ENCODE measurements at regions not wholly inside any gene's neighbourhood (a gene's known extent, or its start where the extent isn't known, plus 50 kb on each side); places are given as distances from the start of the nearest gene placed in this dataset.

GRCh38 chr13:99085139-99085807 lies 107.4 kb upstream of the DOCK9 start:
- no peak overlapping the region for H4K91ac ChIP-seq (ENCODE audit: low read depth, low read length, poor library complexity)
- WGBS, 2 donors (ENCODE audit: extremely low coverage in 2 of 2, insufficient read length in 2 of 2, insufficient replicate concordance in 1 of 2): no CpG with 5 or more reads among the region's 27 CpGs
- peaks cover 0 to 9% of the 10 kb centered on the region in 2 donors for H3K4me1 ChIP-seq (ENCODE audit: control insufficient read depth in 2 of 2, insufficient read depth in 1 of 2, low read depth in 1 of 2, low read length in 2 of 2)
- peaks cover 9 to 79% (median 36%) of the 10 kb centered on the region in 3 experiments for H3K27me3 ChIP-seq (ENCODE audit: control insufficient read depth in 3 of 3, insufficient read depth in 3 of 3, low read depth in 1 of 3, low read length in 3 of 3)
- no peak overlapping the region for H2BK5ac ChIP-seq (ENCODE audit: low read length)
- no peak overlapping the region for H3K4ac ChIP-seq (ENCODE audit: low read length)
- H2BK12ac ChIP-seq (ENCODE audit: low read length): no peak overlapping the region
- no peak overlapping the region for H3K9ac ChIP-seq (ENCODE audit: low read depth, low read length, poor library complexity)
- H2BK15ac ChIP-seq (ENCODE audit: low read length): no peak overlapping the region
- DNase-seq (ENCODE audit: low spot score): no peak
- H3K18ac ChIP-seq (ENCODE audit: low read length): no peak overlapping the region
- peak overlapping the region; percentile 8 for H3K23ac ChIP-seq (ENCODE audit: low read depth, low read length, poor library complexity)
- no peak overlapping the region for H3K4me3 ChIP-seq (ENCODE audit: low read length in 2 of 2)
- no peak overlapping the region for H3K14ac ChIP-seq (ENCODE audit: low read length)
- no peaks in the 10 kb centered on the region for H3K9me3 ChIP-seq (replicated peaks in 1 of 2; ENCODE audit: control insufficient read depth in 2 of 2, insufficient read depth in 1 of 2, low read depth in 1 of 2, low read length in 2 of 2)
- no peak overlapping the region for H4K8ac ChIP-seq (ENCODE audit: low read depth, low read length)
- H2AFZ ChIP-seq (ENCODE audit: low read length): peak overlapping the region; percentile 55
- H3K27ac ChIP-seq (replicated peaks; ENCODE audit: low read length): no peak overlapping the region
- peak overlapping the region; percentile 98 for H3K4me2 ChIP-seq (ENCODE audit: insufficient read depth, low read length, poor library complexity, severe bottlenecking)
- no peaks in the 10 kb centered on the region for H3K79me1 ChIP-seq (ENCODE audit: low read depth, low read length)
- no peak overlapping the region for H2AK5ac ChIP-seq (ENCODE audit: low read depth, low read length)
- H3K36me3 ChIP-seq (replicated peaks in 1 of 2; ENCODE audit: control insufficient read depth in 2 of 2, insufficient read depth in 2 of 2, low read length in 2 of 2): no peaks in the 10 kb centered on the region
- no peak overlapping the region for H2BK120ac ChIP-seq (ENCODE audit: low read depth, low read length)

DNA sequence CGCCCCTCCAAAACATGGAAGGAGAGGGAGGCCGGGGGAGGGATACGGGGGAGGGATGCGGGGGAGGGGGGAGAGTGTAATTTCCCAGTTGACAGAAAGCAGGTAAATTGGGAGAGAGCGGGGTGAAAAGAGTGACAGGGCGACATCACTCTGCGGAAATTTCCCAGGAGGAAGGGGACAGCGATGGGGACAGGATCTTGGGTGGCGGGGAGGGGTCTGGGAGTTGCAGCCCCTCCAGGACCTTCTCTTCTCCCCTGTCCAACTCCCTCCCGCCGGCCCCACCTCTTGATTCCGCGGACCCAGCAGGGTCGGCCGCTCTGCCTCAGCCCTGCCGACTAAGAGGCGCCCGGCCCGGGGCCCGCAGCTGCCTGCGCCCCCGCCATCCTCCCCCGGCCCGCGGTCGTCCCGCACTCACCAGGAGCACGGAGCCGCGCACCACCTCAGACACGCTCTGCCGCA lies 108.0 kb upstream of the DOCK9 start:
- Histone ChIP-seq H2BK12ac (ENCODE audit: low read length) (no peak overlapping the region), H4K91ac (ENCODE audit: low read depth, low read length, poor library complexity) (no peak overlapping the region), H3K9ac (ENCODE audit: low read depth, low read length, poor library complexity) (peak overlapping the region; percentile 63), H3K36me3 (replicated peaks in 1 of 2; ENCODE audit: control insufficient read depth in 2 of 2, insufficient read depth in 2 of 2, low read length in 2 of 2) (no peaks in the 10 kb centered on the region), H3K14ac (ENCODE audit: low read length) (no peak overlapping the region), H2BK5ac (ENCODE audit: low read length) (no peak overlapping the region), H2AFZ (ENCODE audit: low read length) (peak overlapping the region; percentile 92), H2AK5ac (ENCODE audit: low read depth, low read length) (no peak overlapping the region), H4K8ac (ENCODE audit: low read depth, low read length) (peak overlapping the region; percentile 6), H2BK15ac (ENCODE audit: low read length) (no peak overlapping the region), H3K4ac (ENCODE audit: low read length) (no peak overlapping the region), H3K9me3 (replicated peaks in 1 of 2; ENCODE audit: control insufficient read depth in 2 of 2, insufficient read depth in 1 of 2, low read depth in 1 of 2, low read length in 2 of 2) (no peaks in the 10 kb centered on the region), H3K4me2 (ENCODE audit: insufficient read depth, low read length, poor library complexity, severe bottlenecking) (peak overlapping the region; percentile 98), H3K4me1 (ENCODE audit: control insufficient read depth in 2 of 2, insufficient read depth in 1 of 2, low read depth in 1 of 2, low read length in 2 of 2) (peaks cover 0 to 9% of the 10 kb centered on the region in 2 donors), H3K18ac (ENCODE audit: low read length) (peak overlapping the region; percentile 86), H3K4me3 (ENCODE audit: low read length in 2 of 2) (peak overlapping the region; percentile 35 to 83), H3K79me1 (ENCODE audit: low read depth, low read length) (no peaks in the 10 kb centered on the region), H2BK120ac (ENCODE audit: low read depth, low read length) (no peak overlapping the region), H3K27me3 (ENCODE audit: control insufficient read depth in 3 of 3, insufficient read depth in 3 of 3, low read depth in 1 of 3, low read length in 3 of 3) (peaks cover 9 to 76% (median 36%) of the 10 kb centered on the region in 3 experiments), H3K23ac (ENCODE audit: low read depth, low read length, poor library complexity) (no peak overlapping the region), H3K27ac (replicated peaks; ENCODE audit: low read length) (no peak overlapping the region)
- DNase-seq (ENCODE audit: low spot score): no peak
- WGBS, 2 donors (ENCODE audit: extremely low coverage in 2 of 2, insufficient read length in 2 of 2, insufficient replicate concordance in 1 of 2): no CpG with 5 or more reads among the region's 32 CpGs

DNA sequence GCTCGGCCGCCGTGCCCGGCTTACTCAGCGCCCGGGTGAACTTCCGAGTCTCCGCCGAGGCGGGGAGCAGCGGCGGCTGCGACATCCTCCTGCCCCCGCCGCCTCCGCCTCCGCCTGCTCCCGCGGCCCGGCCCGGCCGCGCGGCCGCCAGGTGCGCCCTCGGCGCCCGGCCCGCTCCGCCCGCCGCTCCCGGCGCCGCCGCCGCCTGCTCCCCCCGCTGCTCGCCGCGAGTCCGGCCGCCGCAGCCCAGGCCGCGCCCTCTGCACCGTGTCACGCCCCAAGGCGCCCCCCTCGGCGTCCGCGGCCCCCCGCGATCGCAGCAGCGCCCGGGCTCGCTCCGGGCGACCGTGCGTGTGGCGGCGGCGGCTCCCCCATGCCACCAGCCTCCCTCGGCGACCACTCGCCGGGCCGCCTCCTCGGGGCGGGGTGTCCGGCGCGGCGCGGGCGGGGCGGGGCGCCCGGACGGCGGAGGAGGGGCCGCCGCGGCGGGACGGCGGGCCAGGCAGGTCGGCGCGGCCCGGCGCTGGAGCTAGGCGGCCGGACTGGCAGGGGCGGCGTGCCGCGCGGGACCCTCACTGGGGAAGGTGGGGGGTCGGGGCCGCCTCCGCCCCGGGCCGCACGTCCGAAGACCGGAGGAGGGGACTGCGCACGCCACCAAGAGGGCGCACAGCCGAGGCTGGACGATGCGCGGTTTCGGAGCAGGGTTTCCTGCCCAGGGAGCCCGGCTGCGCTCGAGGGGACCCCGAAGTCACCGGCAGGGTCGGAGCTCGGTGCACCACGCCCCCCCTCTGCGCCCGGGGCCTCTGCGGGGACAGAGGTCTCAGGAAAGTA lies 108.6 kb upstream of the DOCK9 start:
- Histone ChIP-seq H3K4ac (ENCODE audit: low read length) (no peak overlapping the region), H2BK12ac (ENCODE audit: low read length) (peak overlapping the region; percentile 61), H3K27me3 (ENCODE audit: control insufficient read depth in 3 of 3, insufficient read depth in 3 of 3, low read depth in 1 of 3, low read length in 3 of 3) (peaks cover 9 to 69% (median 36%) of the 10 kb centered on the region in 3 experiments), H3K27ac (replicated peaks; ENCODE audit: low read length) (no peak overlapping the region), H4K91ac (ENCODE audit: low read depth, low read length, poor library complexity) (no peak overlapping the region), H3K4me3 (ENCODE audit: low read length in 2 of 2) (peak overlapping the region; percentile 56 to 83), H3K9ac (ENCODE audit: low read depth, low read length, poor library complexity) (peak overlapping the region; percentile 80), H2AFZ (ENCODE audit: low read length) (peak overlapping the region; percentile 92), H3K79me1 (ENCODE audit: low read depth, low read length) (no peaks in the 10 kb centered on the region), H3K23ac (ENCODE audit: low read depth, low read length, poor library complexity) (no peak overlapping the region), H3K9me3 (replicated peaks in 1 of 2; ENCODE audit: control insufficient read depth in 2 of 2, insufficient read depth in 1 of 2, low read depth in 1 of 2, low read length in 2 of 2) (no peaks in the 10 kb centered on the region), H2BK120ac (ENCODE audit: low read depth, low read length) (peak overlapping the region; percentile 40), H2AK5ac (ENCODE audit: low read depth, low read length) (peak overlapping the region; percentile 84), H4K8ac (ENCODE audit: low read depth, low read length) (peak overlapping the region; percentile 6), H3K14ac (ENCODE audit: low read length) (peak overlapping the region; percentile 67), H3K18ac (ENCODE audit: low read length) (peak overlapping the region; percentile 94), H3K36me3 (replicated peaks in 1 of 2; ENCODE audit: control insufficient read depth in 2 of 2, insufficient read depth in 2 of 2, low read length in 2 of 2) (no peaks in the 10 kb centered on the region), H2BK15ac (ENCODE audit: low read length) (peak overlapping the region; percentile 40), H3K4me1 (ENCODE audit: control insufficient read depth in 2 of 2, insufficient read depth in 1 of 2, low read depth in 1 of 2, low read length in 2 of 2) (peaks cover 0 to 9% of the 10 kb centered on the region in 2 donors), H3K4me2 (ENCODE audit: insufficient read depth, low read length, poor library complexity, severe bottlenecking) (peak overlapping the region; percentile 98), H2BK5ac (ENCODE audit: low read length) (no peak overlapping the region)
- peak; percentile 51 for DNase-seq (ENCODE audit: low spot score)
- no CpG with 5 or more reads among the region's 130 CpGs for WGBS, 2 donors (ENCODE audit: extremely low coverage in 2 of 2, insufficient read length in 2 of 2, insufficient replicate concordance in 1 of 2)

Measured in neuronal stem cell (in vitro differentiated cells).